K562 (cell line): ENCODE measurements at regions not wholly inside any gene's neighbourhood (a gene's known extent, or its start where the extent isn't known, plus 50 kb on each side); places are given as distances from the start of the nearest gene placed in this dataset.

Experiments used
- ATAC-seq: fragments of 200-7000 bp; cut with Tn5 transposase; 3 replicates; pipeline ENCODE4 v1.9.1; 2020; ENCODE audit warnings: moderate library complexity
- BruUV-seq: library from RNA; stranded (reverse); fragments of 400-500 nt; replicated peaks from 2 replicates; lab custom pipeline; 2021; lab: Mats Ljungman, UMichigan
- CTCF ChIA-PET: fragments of 300-600 bp; formaldehyde crosslinking; extraction: SDS; loops from one replicate; lab custom pipeline; 2021; ENCODE audit warnings: low intra/inter-chr PET ratio; lab: Yijun Ruan, JAX
- POLR2A ChIA-PET: fragments of 300-600, 350-650 bp; sonication (Branson Sonifier 250); formaldehyde crosslinking; extraction: SDS; loops from one replicate; lab custom pipeline; 2021; ENCODE audit warnings: antibody characterized with exemption, inconsistent platforms; lab: Yijun Ruan, JAX
- DNase-seq, 4 experiments: peaks; one replicate each; pipeline versions ENCODE4 v3.0.0 to v3.0.0-alpha.2; 2011 to 2018; ENCODE audit warnings: low spot score in 3 of 4, mixed read lengths in 3 of 4; ENCODE audit errors: extremely low read depth in 1 of 4
- FAIRE-seq: peaks from 2 replicates; lab custom pipeline; 2011; peaks lifted over from hg19 to GRCh38; lab: Jason Lieb, UNC
- H2AFZ ChIP-seq: 2 replicates; pipeline ENCODE4 v1.6.0; 2011; ENCODE audit warnings: low read depth, low read length, control low read depth, inconsistent platforms
- H3K27ac ChIP-seq: fragments of 200-600 bp; 3 replicates; pipeline ENCODE4 v1.8.0; 2011; ENCODE audit warnings: low read depth, mild to moderate bottlenecking, control low read depth, inconsistent platforms, low read length, moderate library complexity, mixed read lengths; ENCODE audit errors: extremely low read depth
- H3K27me3 ChIP-seq, 2 experiments: fragments of 300-600 bp in 1 of 2; 2 replicates in 1 of 2; 3 replicates in 1 of 2; pipeline versions ENCODE4 v1.6.0 to v1.8.0; 2011; ENCODE audit warnings: inconsistent platforms in 2 of 2, low read length in 2 of 2, mild to moderate bottlenecking in 1 of 2, mixed read lengths in 1 of 2, moderate library complexity in 1 of 2; ENCODE audit not compliant: control insufficient read depth in 2 of 2, insufficient read depth in 2 of 2
- H3K36me3 ChIP-seq: fragments of 300-600 bp; 3 replicates; pipeline ENCODE4 v1.8.0; 2011; ENCODE audit warnings: mild to moderate bottlenecking, low read length, inconsistent platforms; ENCODE audit not compliant: control insufficient read depth, insufficient read depth
- H3K4me1 ChIP-seq, 2 experiments: fragments of 200-600 bp in 1 of 2; replicated peaks in 1 of 2; 2 replicates in 1 of 2; 3 replicates in 1 of 2; pipeline versions ENCODE4 v1.5.1 to v1.8.0; 2011; ENCODE audit warnings: inconsistent platforms in 2 of 2, low read length in 2 of 2, mild to moderate bottlenecking in 1 of 2, mixed read lengths in 1 of 2, moderate library complexity in 1 of 2; ENCODE audit not compliant: control insufficient read depth in 2 of 2, insufficient read depth in 2 of 2
- H3K4me2 ChIP-seq: 2 replicates; pipeline ENCODE4 v1.6.1; 2011; ENCODE audit warnings: low read length, control low read depth, inconsistent platforms, mixed read lengths; ENCODE audit not compliant: insufficient read depth
- H3K4me3 ChIP-seq: fragments of 200-600 bp; sonication (generic), shearing (Covaris generic); 2 replicates; pipeline ENCODE4 v1.5.1; 2016; ENCODE audit warnings: control low read depth, inconsistent platforms
- H3K79me2 ChIP-seq: fragments of 200-600 bp; 3 replicates; pipeline ENCODE4 v1.8.0; 2011; ENCODE audit warnings: low read length, inconsistent platforms; ENCODE audit not compliant: control insufficient read depth, insufficient read depth
- H3K9ac ChIP-seq, 2 experiments: 2 replicates each; pipeline versions ENCODE4 v1.6.0 to v1.6.1; 2011; ENCODE audit warnings: low read depth in 2 of 2, low read length in 2 of 2, control low read depth in 1 of 2, inconsistent platforms in 1 of 2, mild to moderate bottlenecking in 1 of 2, mixed read lengths in 1 of 2; ENCODE audit not compliant: insufficient read depth in 1 of 2
- H3K9me1 ChIP-seq: one replicate; pipeline ENCODE4 v1.6.0; 2011; ENCODE audit warnings: inconsistent platforms, mild to moderate bottlenecking, low read length, moderate library complexity; ENCODE audit not compliant: control insufficient read depth, insufficient read depth
- H3K9me3 ChIP-seq: replicated peaks from 2 replicates; pipeline ENCODE4 v1.5.1; 2011; ENCODE audit warnings: low read depth, low read length, inconsistent platforms; ENCODE audit not compliant: control insufficient read depth, insufficient read depth
- H4K20me1 ChIP-seq: replicated peaks from 2 replicates; pipeline ENCODE4 v1.6.1; 2011; ENCODE audit warnings: low read length, inconsistent platforms, mixed read lengths; ENCODE audit not compliant: control insufficient read depth, insufficient read depth
- BACH1 ChIP-seq: fragments of 200-800 bp; sonication (Bioruptor generic); IDR thresholded peaks from 2 replicates; pipeline ENCODE4 v1.6.1; 2016; ENCODE audit warnings: missing genetic modification characterization, missing compliant biosample characterization
- CEBPB ChIP-seq: fragments of 450-650 bp; IDR thresholded peaks from 2 replicates; pipeline ENCODE4 v1.6.1; 2016; ENCODE audit warnings: missing genetic modification characterization, missing compliant biosample characterization
- CXXC5 ChIP-seq: fragments of 250-450 bp; sonication (Bioruptor Pico); IDR thresholded peaks from 2 replicates; pipeline ENCODE4 v1.8.0; 2022; ENCODE audit warnings: inconsistent platforms, mild to moderate bottlenecking, moderate library complexity
- FOXM1 ChIP-seq, 2 experiments: fragments of 450-650 bp in 1 of 2; sonication (generic) in 1 of 2; formaldehyde crosslinking in 1 of 2; IDR thresholded peaks; 2 replicates each; pipeline versions ENCODE4 v1.6.1 to v1.9.0; 2017 to 2022; ENCODE audit warnings: low read depth in 2 of 2, mild to moderate bottlenecking in 2 of 2, missing genetic modification reagents in 1 of 2, moderate library complexity in 1 of 2
- GABPB2 ChIP-seq: fragments of 250-450 bp; sonication (Bioruptor Pico); conservative IDR thresholded peaks from 2 replicates; pipeline ENCODE4 v1.5.1; 2021; ENCODE audit warnings: mild to moderate bottlenecking
- JUN ChIP-seq, 2 experiments: sonication (generic) in 1 of 2; formaldehyde crosslinking in 1 of 2; IDR thresholded peaks; 2 replicates each; pipeline versions ENCODE4 v1.6.1 to v1.8.0; 2012 to 2022; ENCODE audit warnings: borderline replicate concordance in 2 of 2, mild to moderate bottlenecking in 2 of 2, improper control_type of control experiment in 1 of 2, low read depth in 1 of 2, low read length in 1 of 2, missing genetic modification reagents in 1 of 2
- KDM4B ChIP-seq, 2 experiments: fragments of 450-650 bp in 1 of 2; sonication (generic) in 1 of 2; IDR thresholded peaks; 2 replicates each; pipeline ENCODE4 v1.6.1; 2016 to 2017; ENCODE audit warnings: borderline replicate concordance in 2 of 2, antibody characterized with exemption in 1 of 2, low read depth in 1 of 2, mild to moderate bottlenecking in 1 of 2
- NRF1 ChIP-seq, 2 experiments: fragments of 450-650 bp; IDR thresholded peaks in 1 of 2; conservative IDR thresholded peaks in 1 of 2; 2 replicates each; pipeline ENCODE4 v1.6.1; 2014; ENCODE audit warnings: mild to moderate bottlenecking in 2 of 2
- RBM14 ChIP-seq: fragments of 200-400 bp; formaldehyde crosslinking; IDR thresholded peaks from 2 replicates; pipeline ENCODE4 v1.6.1; 2018; ENCODE audit warnings: low read depth, mild to moderate bottlenecking, low read length, moderate library complexity, borderline replicate concordance; ENCODE audit not compliant: insufficient read depth
- SRSF1 ChIP-seq: fragments of 200-400 bp; formaldehyde crosslinking; IDR thresholded peaks from 2 replicates; pipeline ENCODE4 v1.6.1; 2017; ENCODE audit warnings: mild to moderate bottlenecking, low read depth, low read length, moderate library complexity
- U2AF1 ChIP-seq: fragments of 200-400 bp; formaldehyde crosslinking; optimal IDR thresholded peaks from 2 replicates; pipeline ENCODE3; 2017; ENCODE audit warnings: mild to moderate bottlenecking, low read depth, low read length, moderate library complexity
- WGBS: fragments of 100-300 bp; shearing (Covaris generic); methylation state at CpG from one replicate; pipeline ENCODE4 v1.1.6; 2016; ENCODE audit warnings: low coverage, mixed read lengths; ENCODE audit not compliant: insufficient coverage; ENCODE audit errors: missing lambda C conversion rate; 5-methylcytosine and 5-hydroxymethylcytosine counted together
- in situ Hi-C: fragments of 300-500 bp; cut with MboI; formaldehyde crosslinking; loops from 4 replicates; pipeline ENCODE4 v1.15.0; 2018; ENCODE audit warnings: inconsistent platforms, mixed read lengths
- intact Hi-C: fragments of 100-400 bp; cut with micrococcal nuclease; formaldehyde crosslinking; loops from 2 replicates; pipeline ENCODE4 v1.14.2; 2022
- TF ChIP-seq, protein P1 (sequence below): fragments of 250-450 bp; sonication (Bioruptor Pico); IDR thresholded peaks from 2 replicates; pipeline ENCODE4 v1.8.0; 2022; ENCODE audit warnings: moderate library complexity, mild to moderate bottlenecking, inconsistent platforms
- TF ChIP-seq, protein P2 (sequence below): sonication (generic); formaldehyde crosslinking; IDR thresholded peaks from 2 replicates; pipeline ENCODE4 v1.8.1; 2023; ENCODE audit warnings: mild to moderate bottlenecking, missing genetic modification reagents

DNA sequence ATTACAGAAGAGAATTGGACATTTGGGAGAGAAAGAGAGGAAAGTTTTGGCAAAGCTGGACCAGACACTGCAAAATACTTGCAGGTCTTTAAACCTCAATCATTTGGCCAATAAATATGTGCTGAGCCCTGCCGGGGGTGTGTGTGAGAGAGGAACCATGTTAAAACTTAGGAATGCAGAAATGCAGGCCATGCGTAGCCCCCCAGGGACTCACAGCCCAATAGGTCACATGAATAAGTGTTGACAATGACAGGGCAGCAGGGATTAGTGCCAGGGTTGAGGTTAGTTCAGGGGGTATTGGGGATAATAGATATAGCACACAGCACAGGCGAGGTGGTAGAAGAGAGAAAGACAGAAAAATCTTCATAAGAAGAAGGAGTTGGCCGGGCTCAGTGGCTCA is 113.3 kb upstream of the ADAMTS18 start:
- Histone ChIP-seq H3K27ac (no peak overlapping the region), H3K79me2 (no peaks in the 10 kb centered on the region), H3K27me3 (no peaks in the 10 kb centered on the region)
- TF ChIP-seq SRSF1 (no peak), FOXM1 (IDR thresholded peaks at IDR 0.05; ENCODE audit: low read depth) (no peak), FOXM1 (CRISPR knock-in tag; IDR thresholded peaks at IDR 0.05; ENCODE audit: low read depth) (no peak), RBM14 (no peak), BACH1 (no peak), GABPB2 (CRISPR knock-in tag) (no peak), JUN (IDR thresholded peaks at IDR 0.05; ENCODE audit: borderline replicate concordance, low read depth, low read length) (no peak), JUN (CRISPR knock-in tag; IDR thresholded peaks at IDR 0.05; ENCODE audit: borderline replicate concordance) (no peak), CXXC5 (CRISPR knock-in tag) (no peak), CEBPB (no peak), KDM4B (IDR thresholded peaks at IDR 0.05; ENCODE audit: borderline replicate concordance in 2 of 2, low read depth in 1 of 2) (no peak), U2AF1 (no peak), NRF1 (conservative IDR thresholded peaks at IDR 0.05 in 1 of 2, IDR thresholded peaks at IDR 0.05 in 1 of 2) (no peak)
- TF ChIP-seq, protein P1, sequence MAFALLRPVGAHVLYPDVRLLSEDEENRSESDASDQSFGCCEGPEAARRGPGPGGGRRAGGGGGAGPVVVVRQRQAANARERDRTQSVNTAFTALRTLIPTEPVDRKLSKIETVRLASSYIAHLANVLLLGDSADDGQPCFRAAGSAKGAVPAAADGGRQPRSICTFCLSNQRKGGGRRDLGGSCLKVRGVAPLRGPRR (CRISPR knock-in tag) = no peak
- TF ChIP-seq, protein P2, sequence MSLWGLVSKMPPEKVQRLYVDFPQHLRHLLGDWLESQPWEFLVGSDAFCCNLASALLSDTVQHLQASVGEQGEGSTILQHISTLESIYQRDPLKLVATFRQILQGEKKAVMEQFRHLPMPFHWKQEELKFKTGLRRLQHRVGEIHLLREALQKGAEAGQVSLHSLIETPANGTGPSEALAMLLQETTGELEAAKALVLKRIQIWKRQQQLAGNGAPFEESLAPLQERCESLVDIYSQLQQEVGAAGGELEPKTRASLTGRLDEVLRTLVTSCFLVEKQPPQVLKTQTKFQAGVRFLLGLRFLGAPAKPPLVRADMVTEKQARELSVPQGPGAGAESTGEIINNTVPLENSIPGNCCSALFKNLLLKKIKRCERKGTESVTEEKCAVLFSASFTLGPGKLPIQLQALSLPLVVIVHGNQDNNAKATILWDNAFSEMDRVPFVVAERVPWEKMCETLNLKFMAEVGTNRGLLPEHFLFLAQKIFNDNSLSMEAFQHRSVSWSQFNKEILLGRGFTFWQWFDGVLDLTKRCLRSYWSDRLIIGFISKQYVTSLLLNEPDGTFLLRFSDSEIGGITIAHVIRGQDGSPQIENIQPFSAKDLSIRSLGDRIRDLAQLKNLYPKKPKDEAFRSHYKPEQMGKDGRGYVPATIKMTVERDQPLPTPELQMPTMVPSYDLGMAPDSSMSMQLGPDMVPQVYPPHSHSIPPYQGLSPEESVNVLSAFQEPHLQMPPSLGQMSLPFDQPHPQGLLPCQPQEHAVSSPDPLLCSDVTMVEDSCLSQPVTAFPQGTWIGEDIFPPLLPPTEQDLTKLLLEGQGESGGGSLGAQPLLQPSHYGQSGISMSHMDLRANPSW (CRISPR knock-in tag) = no peak
- TF ChIP-seq, all 486 proteins: peak for 0
- intact Hi-C loops = no loop called here
- BruUV-seq = no TSS peak
- WGBS = 2% methylated on average over 4 of the region's 4 CpGs
- Histone ChIP-seq H3K9me1 (no peaks in the 10 kb centered on the region), H3K4me2 (no peak overlapping the region), H3K4me3 (no peak overlapping the region), H2AFZ (no peak overlapping the region), H3K4me1 (no peaks in the 10 kb centered on the region), H3K36me3 (no peaks in the 10 kb centered on the region), H3K9me3 (no peaks in the 10 kb centered on the region), H3K9ac (no peak overlapping the region), H4K20me1 (no peaks in the 10 kb centered on the region; the same call in 1 of the 2 replicates)
- DNase-seq = no peak
- POLR2A ChIA-PET = no interaction called here
- CTCF ChIA-PET = no interaction called here
- ATAC-seq = no peak
- no peak for FAIRE-seq
- in situ Hi-C loops = no loop called here
